ENCODE measurements at regions not wholly inside any gene's neighbourhood (a gene's known extent, or its start where the extent isn't known, plus 50 kb on each side); places are given as distances from the start of the nearest gene placed in this dataset.

DNA sequence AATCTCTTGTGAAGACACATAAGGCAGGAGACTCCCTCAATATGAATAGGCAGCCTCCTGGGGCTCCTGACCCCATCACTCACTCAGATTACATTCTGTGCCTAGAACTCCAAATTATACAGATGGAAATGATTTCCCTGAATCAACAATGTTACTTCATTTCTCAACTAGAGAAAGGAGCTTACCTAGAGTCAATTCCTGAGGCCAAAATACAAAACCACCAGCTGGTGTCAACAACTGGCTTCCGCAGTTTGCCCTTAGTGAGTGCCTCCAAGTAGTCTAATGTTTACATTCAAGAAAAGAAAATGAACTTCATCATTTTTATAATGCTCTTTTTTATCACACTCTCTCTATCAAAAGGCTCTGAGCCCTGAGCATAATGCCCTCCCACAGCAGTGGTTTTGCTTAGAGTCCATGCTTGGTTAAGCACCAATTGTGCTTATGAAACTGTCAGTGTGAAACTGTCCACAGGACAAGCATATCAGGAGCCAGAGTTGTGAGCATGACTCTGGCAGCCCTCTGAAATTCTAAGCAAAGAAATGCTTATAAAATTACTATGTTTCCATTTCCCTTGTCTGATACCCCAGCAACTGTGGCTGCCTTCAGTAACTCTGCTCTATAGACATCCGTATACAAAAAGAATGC, 305.7 kb upstream of the PKDCC start:
- no peak overlapping the region for H3K4me3 ChIP-seq (ENCODE audit: low read depth in 1 of 2, low read length in 1 of 2)
- H3K27me3 ChIP-seq = no peaks in the 10 kb centered on the region
- TF ChIP-seq CTCF (IDR thresholded peaks at IDR 0.05) = no peak
- H3K36me3 ChIP-seq = no peaks in the 10 kb centered on the region
- no peaks in the 10 kb centered on the region for H3K9me3 ChIP-seq
- H3K27ac ChIP-seq = no peak overlapping the region
- H3K4me1 ChIP-seq (ENCODE audit: control insufficient read depth in 1 of 2, insufficient read depth in 1 of 2, low read depth in 1 of 2, low read length in 1 of 2) = peaks cover 7% of the 10 kb centered on the region in 2 experiments

DNA sequence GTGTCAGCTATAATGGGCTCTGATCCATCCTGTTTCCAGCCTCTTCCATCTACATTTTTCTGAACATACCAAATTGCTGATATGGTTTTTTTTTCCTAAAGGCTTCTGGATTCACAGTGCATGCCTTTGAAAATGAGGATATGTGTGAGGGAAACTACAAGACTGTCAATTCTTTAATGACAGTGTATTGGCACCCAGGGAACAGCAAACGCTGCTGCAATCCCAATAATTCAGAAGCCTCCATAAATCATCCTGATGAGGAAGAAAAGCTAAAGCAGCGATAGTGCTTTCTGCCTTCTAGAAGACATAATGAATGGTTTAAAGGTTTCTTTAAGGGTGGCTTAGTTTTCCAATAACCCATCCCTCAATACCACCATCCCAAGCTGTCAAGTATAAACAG, 304.5 kb upstream of the PKDCC start:
- no peak for TF ChIP-seq CTCF (IDR thresholded peaks at IDR 0.05)
- Histone ChIP-seq H3K9me3 (no peaks in the 10 kb centered on the region), H3K27me3 (no peaks in the 10 kb centered on the region), H3K36me3 (no peaks in the 10 kb centered on the region), H3K27ac (no peak overlapping the region), H3K4me1 (ENCODE audit: control insufficient read depth in 1 of 2, insufficient read depth in 1 of 2, low read depth in 1 of 2, low read length in 1 of 2) (peaks cover 7% of the 10 kb centered on the region in 2 experiments), H3K4me3 (ENCODE audit: low read depth in 1 of 2, low read length in 1 of 2) (no peak overlapping the region)

DNA sequence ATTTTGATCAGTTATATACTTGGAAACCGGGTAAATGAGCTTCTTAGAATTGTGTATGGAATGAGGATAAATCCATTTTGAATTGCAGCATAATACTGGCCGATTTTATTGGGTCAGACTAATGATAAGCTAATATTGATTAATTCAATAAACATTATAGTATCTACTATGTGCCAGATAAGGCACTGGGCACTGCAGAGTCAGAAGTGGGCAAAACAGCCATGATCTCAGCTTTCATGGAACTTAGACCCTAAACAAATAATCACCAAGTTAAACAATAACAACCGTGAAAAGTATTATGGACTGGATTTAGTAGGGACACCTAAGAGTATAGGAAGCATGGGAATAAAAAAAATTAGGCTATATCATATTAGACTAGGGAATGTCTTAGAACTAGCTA, 297.0 kb upstream of the PKDCC start:
- Histone ChIP-seq H3K4me1 (ENCODE audit: control insufficient read depth in 1 of 2, insufficient read depth in 1 of 2, low read depth in 1 of 2, low read length in 1 of 2) (no peaks in the 10 kb centered on the region), H3K36me3 (no peaks in the 10 kb centered on the region), H3K9me3 (no peaks in the 10 kb centered on the region), H3K27me3 (no peaks in the 10 kb centered on the region), H3K27ac (no peak overlapping the region), H3K4me3 (ENCODE audit: low read depth in 1 of 2, low read length in 1 of 2) (no peak overlapping the region)
- no peak for TF ChIP-seq CTCF (IDR thresholded peaks at IDR 0.05)

DNA sequence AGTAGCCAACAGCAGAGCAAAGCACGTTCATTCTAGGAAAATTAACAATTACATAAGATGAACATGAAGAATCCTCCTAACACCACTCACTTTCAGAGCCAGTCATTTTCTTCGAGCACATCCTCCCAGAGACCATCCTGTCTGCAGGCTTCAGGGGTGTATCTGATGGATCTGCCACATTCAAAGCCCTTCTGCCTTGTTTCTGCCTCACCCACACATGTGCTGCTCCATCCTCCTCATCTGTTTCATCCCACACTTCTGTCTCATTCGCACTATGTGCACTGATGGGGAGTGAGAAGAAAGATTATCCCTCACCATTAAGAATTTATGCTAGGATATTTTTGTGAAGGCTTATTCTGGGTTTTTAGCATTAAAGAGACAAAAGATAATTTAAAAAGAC, 287.9 kb upstream of the PKDCC start:
- Histone ChIP-seq H3K27me3 (no peaks in the 10 kb centered on the region), H3K36me3 (no peaks in the 10 kb centered on the region), H3K4me3 (ENCODE audit: low read depth in 1 of 2, low read length in 1 of 2) (no peak overlapping the region), H3K27ac (no peak overlapping the region), H3K4me1 (ENCODE audit: control insufficient read depth in 1 of 2, insufficient read depth in 1 of 2, low read depth in 1 of 2, low read length in 1 of 2) (no peaks in the 10 kb centered on the region), H3K9me3 (no peaks in the 10 kb centered on the region)
- TF ChIP-seq CTCF (IDR thresholded peaks at IDR 0.05) = no peak

DNA sequence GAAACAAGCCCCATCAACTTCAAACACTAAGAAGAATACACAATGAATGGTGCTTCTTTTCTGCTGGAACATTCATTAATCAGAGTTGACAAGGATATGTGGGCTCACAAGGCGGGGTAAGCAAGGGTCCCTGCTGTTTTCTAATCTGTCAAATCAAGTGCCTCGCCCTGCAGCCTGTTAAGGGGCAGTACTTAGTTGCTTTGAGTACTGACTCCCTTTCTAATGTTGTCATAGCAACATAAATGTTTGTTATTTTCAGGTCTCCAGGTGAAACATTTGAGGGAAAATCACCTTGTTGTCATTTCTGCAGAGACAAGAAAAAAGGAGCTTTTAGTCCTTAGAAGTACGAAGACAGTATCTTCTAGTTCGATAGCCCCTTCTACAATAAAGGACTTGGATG, 284.7 kb upstream of the PKDCC start:
- no peaks in the 10 kb centered on the region for H3K4me1 ChIP-seq (ENCODE audit: control insufficient read depth in 1 of 2, insufficient read depth in 1 of 2, low read depth in 1 of 2, low read length in 1 of 2)
- H3K4me3 ChIP-seq (ENCODE audit: low read depth in 1 of 2, low read length in 1 of 2) = no peak overlapping the region
- H3K27me3 ChIP-seq = no peaks in the 10 kb centered on the region
- no peaks in the 10 kb centered on the region for H3K36me3 ChIP-seq
- TF ChIP-seq CTCF (IDR thresholded peaks at IDR 0.05) = no peak
- no peaks in the 10 kb centered on the region for H3K9me3 ChIP-seq
- H3K27ac ChIP-seq = no peak overlapping the region

- H3K36me3 ChIP-seq = no peaks in the 10 kb centered on the region
- no peaks in the 10 kb centered on the region for H3K27me3 ChIP-seq
- no peak overlapping the region for H3K4me3 ChIP-seq (ENCODE audit: low read depth in 1 of 2, low read length in 1 of 2)
- no peak for TF ChIP-seq CTCF (IDR thresholded peaks at IDR 0.05)
- no peaks in the 10 kb centered on the region for H3K4me1 ChIP-seq (ENCODE audit: control insufficient read depth in 1 of 2, insufficient read depth in 1 of 2, low read depth in 1 of 2, low read length in 1 of 2)
- no peaks in the 10 kb centered on the region for H3K9me3 ChIP-seq
- H3K27ac ChIP-seq = no peak overlapping the region
These were observed 283.7 kb upstream of the PKDCC start for GRCh38 chr2:41764131-41764530.
